GM13976 (cell line): ENCODE measurements at regions not wholly inside any gene's neighbourhood (a gene's known extent, or its start where the extent isn't known, plus 50 kb on each side); places are given as distances from the start of the nearest gene placed in this dataset.
"Not testable (repeated sequence)": the region's sequence is repeated elsewhere in the genome, so short reads cannot be mapped to it uniquely, and the experiment has no call there.

Experiments used
- DNase-seq: peaks from one replicate; pipeline ENCODE4 v3.0.0; 2012; ENCODE audit warnings: low spot score
- in situ Hi-C: fragments of 300-500 bp; cut with MboI; formaldehyde crosslinking; loops from one replicate; pipeline ENCODE4 v1.12.0; 2022; ENCODE audit warnings: low sequenced_read_pairs, mixed read lengths, inconsistent platforms; ENCODE audit not compliant: unreplicated experiment
- TF ChIP-seq, protein P1 (sequence below): IDR thresholded peaks from 2 replicates; pipeline ENCODE4 v1.5.1; 2012; ENCODE audit warnings: borderline replicate concordance, mild to moderate bottlenecking; ENCODE audit not compliant: insufficient read depth; ENCODE audit errors: extremely low read depth, missing control alignments, control extremely low read depth

DNA sequence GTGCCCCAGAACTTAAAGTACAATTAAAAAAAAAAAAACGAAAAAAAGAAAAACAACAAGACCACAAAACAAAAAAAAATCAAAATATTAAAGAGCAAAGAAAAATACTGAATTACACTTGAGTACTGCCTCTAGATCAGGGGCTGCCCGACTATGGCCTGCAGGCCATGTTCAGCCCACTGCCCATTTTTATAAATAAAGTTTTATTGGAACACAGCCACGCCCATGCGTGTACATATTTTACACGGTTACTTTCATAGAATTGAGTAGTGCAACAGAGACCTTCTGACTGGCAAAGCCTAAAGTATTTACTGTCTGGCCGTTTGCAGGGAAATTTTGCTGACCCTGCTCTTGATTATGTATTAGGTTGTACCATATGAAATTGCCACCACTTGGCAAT lies 130.5 kb downstream of the ATXN3L start:
- no peak for DNase-seq
- TF ChIP-seq, protein P1, sequence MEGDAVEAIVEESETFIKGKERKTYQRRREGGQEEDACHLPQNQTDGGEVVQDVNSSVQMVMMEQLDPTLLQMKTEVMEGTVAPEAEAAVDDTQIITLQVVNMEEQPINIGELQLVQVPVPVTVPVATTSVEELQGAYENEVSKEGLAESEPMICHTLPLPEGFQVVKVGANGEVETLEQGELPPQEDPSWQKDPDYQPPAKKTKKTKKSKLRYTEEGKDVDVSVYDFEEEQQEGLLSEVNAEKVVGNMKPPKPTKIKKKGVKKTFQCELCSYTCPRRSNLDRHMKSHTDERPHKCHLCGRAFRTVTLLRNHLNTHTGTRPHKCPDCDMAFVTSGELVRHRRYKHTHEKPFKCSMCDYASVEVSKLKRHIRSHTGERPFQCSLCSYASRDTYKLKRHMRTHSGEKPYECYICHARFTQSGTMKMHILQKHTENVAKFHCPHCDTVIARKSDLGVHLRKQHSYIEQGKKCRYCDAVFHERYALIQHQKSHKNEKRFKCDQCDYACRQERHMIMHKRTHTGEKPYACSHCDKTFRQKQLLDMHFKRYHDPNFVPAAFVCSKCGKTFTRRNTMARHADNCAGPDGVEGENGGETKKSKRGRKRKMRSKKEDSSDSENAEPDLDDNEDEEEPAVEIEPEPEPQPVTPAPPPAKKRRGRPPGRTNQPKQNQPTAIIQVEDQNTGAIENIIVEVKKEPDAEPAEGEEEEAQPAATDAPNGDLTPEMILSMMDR = no peak
- in situ Hi-C loops = no loop called here

- in situ Hi-C loops = no loop called here
- no peak for DNase-seq
- TF ChIP-seq, protein P1 = no peak
These were observed 131.0 kb downstream of the ATXN3L start for GRCh38 chrX:13188731-13189309.

GRCh38 chrX:13186643-13187042 lies 133.2 kb downstream of the ATXN3L start:
- DNase-seq = not testable (repeated sequence)

DNA sequence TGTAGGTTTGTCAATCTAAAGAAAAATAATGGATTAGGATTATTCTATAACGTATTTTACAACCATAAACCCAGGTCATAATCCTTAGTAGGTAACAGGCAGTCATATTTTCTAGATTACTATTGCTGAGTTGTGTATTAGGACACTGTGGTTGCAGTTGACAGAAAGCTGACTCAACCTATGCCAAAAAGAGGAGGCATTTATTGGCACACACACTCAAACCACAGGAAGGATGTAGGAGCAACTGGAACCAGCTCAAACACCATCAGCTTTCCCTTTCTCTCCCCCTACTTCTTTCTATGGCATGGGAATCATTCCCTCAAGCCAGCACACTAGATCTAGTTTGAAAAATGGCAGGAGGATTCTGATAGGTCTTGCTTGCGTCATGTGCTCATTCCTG lies 136.4 kb upstream of the FAM9C start:
- in situ Hi-C loops = no loop called here
- TF ChIP-seq, protein P1 = no peak
- DNase-seq = no peak

More at GRCh38 chrX:13186643-13187042, 133.2 kb downstream of the ATXN3L start:
- in situ Hi-C loops = not testable (repeated sequence)

DNA sequence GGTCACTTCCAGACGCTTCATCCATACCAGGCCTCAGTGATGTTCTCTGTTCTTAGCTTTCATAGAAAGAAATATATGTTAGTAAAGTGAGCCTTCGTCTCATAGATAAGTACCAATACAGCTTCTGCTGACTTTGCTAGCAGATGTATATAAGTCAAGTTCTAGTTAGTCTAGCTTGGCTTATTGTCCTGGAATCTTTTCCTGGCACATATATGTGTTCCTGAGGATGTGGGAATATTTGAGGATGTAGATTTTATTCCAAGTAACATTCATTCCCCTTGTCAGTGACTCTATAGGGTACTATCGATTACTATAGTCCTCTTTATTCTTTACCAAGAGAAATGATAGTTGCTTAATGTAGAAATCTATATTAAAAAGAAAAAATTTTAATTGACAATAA lies 135.2 kb upstream of the FAM9C start:
- TF ChIP-seq, protein P1 = no peak
- in situ Hi-C loops = no loop called here
- DNase-seq = no peak

DNA sequence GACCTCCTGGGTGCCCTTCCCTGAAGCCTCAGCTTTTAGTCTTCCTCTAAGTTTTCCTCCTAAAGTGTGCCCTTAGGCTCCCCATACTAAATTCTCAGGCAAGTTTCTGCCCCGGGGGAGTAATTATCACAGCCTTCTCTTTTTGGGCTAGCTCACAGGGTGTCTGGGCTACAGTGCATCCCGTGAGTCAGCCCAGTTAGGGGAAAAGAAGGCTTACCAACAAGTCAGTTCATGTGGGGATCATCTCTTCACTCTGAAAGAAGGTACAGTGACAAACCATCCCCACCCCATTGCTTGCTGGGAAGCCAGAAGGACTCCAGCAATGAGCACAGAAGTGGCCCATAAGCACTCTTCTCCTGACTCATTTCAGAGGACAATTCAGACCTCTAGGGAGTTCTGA lies 134.7 kb upstream of the FAM9C start:
- in situ Hi-C loops = no loop called here
- DNase-seq = no peak
- TF ChIP-seq, protein P1 = no peak

- TF ChIP-seq, protein P1 = no peak
- in situ Hi-C loops = no loop called here
- DNase-seq = no peak
These were observed 133.6 kb upstream of the FAM9C start for GRCh38 chrX:13177921-13178566.
